NCI-H2227 (cell line): ENCODE measurements at regions not wholly inside any gene's neighbourhood (a gene's known extent, or its start where the extent isn't known, plus 50 kb on each side); places are given as distances from the start of the nearest gene placed in this dataset.

Experiments used
- DNase-seq: peaks from one replicate; lab custom pipeline; 2025; ENCODE audit not compliant: unreplicated experiment; lab: John Stamatoyannopoulos, UW

GRCh38 chr3:151935446-151935845 lies 62.0 kb downstream of the SUCNR1 start:
- no peak for DNase-seq

DNA sequence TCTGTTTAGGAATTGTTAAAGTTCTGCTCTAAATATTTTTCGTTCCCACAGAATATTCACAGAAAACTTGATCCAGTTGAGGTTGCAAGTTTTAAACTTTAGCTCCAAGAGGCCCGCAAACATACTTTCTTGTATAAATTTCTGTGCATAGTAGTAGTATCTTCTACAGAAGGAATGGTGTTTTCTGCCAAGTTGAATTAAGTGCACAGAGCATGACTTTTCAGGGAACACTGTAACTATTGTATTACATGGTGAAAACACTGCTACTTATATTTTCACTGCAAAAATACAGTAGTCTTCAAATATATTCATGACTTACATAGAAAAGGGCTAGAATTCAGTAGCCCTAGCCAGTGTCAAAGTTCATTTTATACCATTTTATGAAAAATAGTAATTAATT lies 67.0 kb downstream of the SUCNR1 start:
- no peak for DNase-seq

GRCh38 chr3:151943539-151943938 lies 70.1 kb downstream of the SUCNR1 start:
- no peak for DNase-seq

GRCh38 chr3:151944356-151944755 lies 70.9 kb downstream of the SUCNR1 start:
- DNase-seq: no peak

DNA sequence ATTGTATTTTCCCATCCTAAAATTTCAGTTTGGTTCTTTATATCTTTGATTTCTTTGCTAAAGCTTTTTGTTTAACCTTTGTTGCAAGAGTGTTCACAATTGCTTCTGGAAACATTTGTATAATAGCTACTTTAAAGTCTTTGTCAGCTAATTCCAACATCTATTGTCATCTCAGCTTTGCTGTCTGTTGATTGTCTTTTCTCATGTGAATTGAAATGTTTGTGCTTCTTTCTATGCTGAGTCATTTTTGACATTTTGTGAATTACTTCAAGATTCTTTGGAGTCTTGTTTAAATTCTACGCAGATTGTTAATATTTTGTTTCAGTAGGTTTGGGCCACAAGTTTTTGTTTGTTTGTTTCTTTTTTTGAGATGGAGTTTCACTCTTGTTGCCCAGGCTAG lies 73.2 kb downstream of the SUCNR1 start:
- DNase-seq: no peak

DNA sequence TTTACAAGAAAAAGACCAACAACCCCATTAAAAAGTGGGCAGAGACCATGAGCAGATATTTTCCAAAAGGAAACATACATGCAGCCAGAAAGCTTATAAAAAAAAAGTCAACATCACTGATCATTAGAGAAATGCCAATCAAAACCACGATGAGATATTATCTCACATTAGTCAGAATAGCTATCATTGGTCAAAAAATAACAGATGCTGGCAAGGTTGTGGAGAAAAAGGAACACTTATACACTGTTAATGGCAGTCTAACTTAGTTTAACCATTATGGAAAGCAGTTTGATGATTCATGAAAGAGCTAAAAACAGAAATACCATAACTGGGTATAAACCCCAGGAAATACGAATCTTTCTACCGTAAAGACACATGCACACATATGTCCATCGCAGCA lies 76.3 kb downstream of the SUCNR1 start:
- DNase-seq: no peak

GRCh38 chr3:151955356-151955755 lies 81.9 kb downstream of the SUCNR1 start:
- no peak for DNase-seq

GRCh38 chr3:151960961-151961580 lies 87.6 kb downstream of the SUCNR1 start:
- DNase-seq: no peak

GRCh38 chr3:151962352-151962751 lies 88.9 kb downstream of the SUCNR1 start:
- no peak for DNase-seq

DNA sequence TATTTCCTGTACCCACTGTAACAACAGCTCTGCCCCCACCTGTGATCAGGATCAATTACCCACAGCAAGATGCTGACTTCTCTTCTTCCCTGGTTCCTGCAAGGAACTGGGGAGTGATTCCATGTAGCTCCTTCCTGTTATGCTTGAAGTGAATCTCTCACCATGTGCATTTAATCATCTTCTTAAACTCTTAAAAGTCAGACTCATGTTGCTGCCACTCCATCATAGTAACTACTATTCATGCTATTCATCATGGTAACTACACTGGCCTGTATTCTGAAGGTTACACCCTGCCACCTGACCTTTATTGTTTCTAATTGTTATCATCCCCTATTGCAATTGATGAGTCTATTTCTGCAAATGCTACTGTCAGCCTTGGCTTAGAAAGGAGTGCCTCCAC lies 89.5 kb downstream of the SUCNR1 start:
- no peak for DNase-seq

GRCh38 chr3:151964743-151965142 lies 91.3 kb downstream of the SUCNR1 start:
- no peak for DNase-seq

DNA sequence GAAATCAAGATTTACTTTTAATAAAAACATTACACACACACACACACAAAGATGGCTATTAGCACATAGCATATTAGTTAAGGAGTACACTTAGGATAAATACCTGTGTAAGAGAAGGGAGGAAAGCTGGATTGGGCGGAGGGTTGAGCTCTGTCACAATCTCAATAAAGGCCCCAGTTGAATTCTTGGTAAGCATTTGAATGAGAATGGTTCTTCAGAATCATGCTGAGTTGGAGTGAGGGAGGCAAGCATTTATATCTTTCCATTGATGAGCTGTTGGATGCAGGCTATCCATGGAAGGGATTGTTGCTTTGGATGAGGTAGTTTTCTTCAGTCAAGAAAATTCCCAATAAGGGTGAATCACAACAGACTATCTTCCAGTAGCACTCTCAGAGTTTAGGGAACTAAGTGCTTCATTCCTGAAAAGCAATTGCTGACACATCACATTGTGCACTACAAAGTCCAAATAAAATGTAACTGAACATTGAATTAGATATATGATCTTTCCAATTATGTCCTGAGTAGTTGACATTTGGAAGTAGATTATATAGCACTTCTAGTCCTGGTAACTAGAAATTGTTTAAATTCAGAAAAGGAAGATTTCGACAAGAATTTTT lies 95.7 kb downstream of the SUCNR1 start:
- DNase-seq: no peak

GRCh38 chr3:151971814-151972579 lies 98.6 kb downstream of the SUCNR1 start:
- no peak for DNase-seq

GRCh38 chr3:151974067-151974466 lies 100.6 kb downstream of the SUCNR1 start:
- DNase-seq: no peak

DNA sequence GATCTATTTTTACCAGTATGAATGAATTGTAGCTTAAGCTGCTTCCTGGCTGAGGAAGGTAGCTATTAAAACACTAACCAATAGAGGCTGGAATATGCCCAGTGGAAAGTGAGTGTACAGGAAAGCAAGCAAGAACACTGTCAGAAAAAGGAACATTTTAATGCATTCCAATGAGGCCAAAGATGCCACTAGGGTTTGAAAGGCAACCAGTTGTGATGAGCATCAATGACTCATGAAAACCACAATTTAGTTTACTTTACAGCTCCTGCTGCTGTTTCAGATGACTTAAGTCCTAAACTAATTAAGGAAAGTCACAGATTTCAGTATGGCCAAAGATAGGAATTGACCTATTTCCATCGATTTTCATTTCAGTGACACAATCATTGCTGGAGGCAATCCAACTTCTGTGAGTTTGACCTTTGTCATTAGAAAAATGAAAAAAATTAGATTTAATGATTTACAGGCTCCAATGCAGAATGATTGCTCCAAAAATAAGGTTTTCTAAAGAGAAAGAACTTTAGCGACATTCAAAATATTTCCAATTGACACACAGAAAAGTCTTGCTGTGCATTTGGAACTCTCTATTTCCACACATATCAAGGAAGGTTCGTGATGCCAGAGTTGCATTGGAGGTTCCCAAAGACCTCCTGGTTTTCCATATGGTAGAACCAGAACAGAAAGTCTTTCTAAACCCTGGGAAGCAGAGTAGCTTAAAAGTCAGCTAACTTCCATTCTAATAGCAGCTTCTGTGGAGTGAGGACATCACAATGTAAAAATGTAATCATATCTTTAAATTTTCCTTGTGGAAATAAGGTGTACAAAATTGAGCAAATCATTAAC lies 103.0 kb downstream of the SUCNR1 start:
- no peak for DNase-seq

DNA sequence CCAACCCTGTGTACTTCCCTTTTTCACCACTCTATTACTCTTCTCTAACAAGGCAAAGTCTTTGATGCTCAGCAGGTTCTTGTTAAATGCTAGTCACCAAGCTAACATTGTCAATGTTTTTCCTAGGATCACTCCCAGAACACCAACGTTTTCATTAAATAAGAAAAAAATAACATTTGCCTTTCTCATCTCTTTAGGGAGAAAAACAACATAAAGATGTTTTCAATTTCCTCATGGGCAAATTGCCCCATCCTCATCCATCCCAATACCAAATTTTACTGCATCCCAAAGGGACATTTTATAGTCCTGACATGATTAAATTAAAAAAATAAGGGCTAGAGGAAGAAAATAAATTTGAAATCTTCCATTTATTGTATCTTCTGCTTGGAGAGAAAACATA lies 106.5 kb downstream of the SUCNR1 start:
- no peak for DNase-seq

- no peak for DNase-seq
Measured at GRCh38 chr3:151983538-151983937, 110.1 kb downstream of the SUCNR1 start.

DNA sequence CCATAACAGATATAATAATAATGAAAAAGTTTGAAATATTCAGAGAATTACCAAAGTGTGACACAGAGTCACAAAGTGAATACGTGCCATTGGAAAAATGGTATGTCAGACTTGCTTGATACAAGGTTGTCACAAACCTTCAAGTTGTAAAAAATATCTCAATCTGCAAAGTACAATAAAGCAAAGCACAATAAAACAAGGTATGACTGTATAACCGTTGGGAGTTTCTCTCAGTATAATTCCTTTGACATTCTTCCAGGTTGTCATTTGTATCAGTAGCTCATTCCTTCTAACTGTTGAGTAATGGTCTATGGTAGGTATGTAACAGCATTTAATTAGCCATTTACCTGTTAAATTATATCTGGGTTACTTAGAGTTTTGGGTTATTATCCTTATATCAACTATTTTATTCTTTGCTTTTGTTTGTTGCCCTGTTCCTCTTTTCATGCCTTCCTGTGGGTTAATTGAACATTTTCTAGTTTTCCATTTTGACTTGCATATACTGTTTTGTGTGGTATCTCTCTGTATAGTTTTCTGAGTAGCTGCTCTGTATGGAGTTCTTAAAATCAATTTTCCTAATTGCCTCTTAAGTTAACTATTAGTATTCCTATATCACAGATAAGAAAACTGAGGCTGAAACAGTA lies 112.5 kb downstream of the SUCNR1 start:
- no peak for DNase-seq

GRCh38 chr3:151987893-151988292 lies 114.5 kb downstream of the SUCNR1 start:
- no peak for DNase-seq

GRCh38 chr3:151989621-151990020 lies 116.2 kb downstream of the SUCNR1 start:
- DNase-seq: no peak
